ENCODE measurements at regions not wholly inside any gene's neighbourhood (a gene's known extent, or its start where the extent isn't known, plus 50 kb on each side); places are given as distances from the start of the nearest gene placed in this dataset.

GRCh38 chr6:16850681-16851026 lies 89.4 kb upstream of the ATXN1 start:
- no peak for FAIRE-seq

DNA sequence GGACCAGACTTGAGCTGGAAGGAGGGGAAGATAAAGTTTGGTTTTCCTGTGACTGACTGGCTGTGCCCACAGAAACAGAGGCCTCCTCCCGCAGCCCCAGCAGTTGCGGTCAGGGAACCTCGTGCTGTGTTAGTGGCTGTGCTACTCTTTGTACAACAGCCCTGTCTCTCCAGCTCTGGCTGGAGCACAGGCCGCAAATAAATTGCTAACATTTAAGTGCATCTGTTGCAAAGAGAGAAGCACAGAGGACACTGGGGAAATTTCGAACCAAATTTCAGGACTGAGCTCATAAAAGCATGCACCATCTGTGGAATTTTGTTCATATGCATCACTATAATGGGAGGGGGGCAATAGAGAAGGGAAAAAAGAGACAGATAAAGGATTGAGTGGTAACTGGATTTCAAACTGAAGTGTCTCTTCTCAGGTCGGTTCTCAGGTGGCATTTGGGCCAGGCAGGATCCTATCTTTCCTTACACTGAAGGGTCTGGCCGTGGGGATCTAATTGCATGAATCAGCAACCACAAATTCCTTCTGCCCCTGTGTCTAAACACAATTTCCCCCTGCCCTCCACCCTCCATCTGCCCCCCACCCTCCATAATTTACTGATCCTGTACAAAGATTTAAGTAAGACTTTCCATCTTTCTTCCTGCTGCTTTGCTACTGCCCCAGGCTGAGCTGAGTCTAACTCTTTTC lies 88.9 kb upstream of the ATXN1 start:
- no peak for FAIRE-seq

DNA sequence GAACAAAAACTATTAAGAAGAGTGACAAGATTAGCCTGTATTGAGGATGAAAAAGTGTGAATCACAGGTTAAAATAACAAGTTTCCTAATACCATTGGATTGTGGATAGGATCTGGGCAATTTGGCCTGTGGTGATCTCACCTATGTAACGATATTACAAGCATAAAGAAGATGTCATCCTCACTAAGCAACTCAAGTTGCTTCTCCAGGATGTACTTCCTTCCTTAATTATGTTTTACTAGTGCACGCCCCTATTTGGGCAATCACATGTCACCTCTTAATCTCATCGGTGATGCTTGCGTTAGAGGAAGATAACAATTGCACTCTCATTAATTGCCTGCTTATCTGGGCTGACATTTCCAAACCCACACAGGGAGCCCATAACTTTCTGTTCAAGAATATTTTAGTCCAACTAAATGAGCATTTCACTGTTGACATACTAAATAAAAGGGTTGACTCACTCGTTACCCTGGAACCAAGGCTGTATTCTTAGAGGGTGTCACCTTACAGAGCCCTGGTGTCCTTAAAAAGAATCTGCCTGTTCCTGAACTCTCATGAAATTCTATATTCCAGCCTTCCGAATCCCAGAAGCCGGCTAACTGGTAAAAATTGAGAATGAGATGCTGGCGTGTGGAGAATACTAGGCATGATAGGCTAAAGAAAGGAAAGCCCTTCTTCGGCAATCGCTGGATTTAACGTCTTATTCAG lies 88.2 kb upstream of the ATXN1 start:
- FAIRE-seq: peak; percentile 53

- no peak for FAIRE-seq
Measured at GRCh38 chr6:16846399-16846778, 85.1 kb upstream of the ATXN1 start.

GRCh38 chr6:16844183-16844582 lies 82.9 kb upstream of the ATXN1 start:
- FAIRE-seq: no peak

GRCh38 chr6:16842676-16843075 lies 81.4 kb upstream of the ATXN1 start:
- FAIRE-seq: no peak

DNA sequence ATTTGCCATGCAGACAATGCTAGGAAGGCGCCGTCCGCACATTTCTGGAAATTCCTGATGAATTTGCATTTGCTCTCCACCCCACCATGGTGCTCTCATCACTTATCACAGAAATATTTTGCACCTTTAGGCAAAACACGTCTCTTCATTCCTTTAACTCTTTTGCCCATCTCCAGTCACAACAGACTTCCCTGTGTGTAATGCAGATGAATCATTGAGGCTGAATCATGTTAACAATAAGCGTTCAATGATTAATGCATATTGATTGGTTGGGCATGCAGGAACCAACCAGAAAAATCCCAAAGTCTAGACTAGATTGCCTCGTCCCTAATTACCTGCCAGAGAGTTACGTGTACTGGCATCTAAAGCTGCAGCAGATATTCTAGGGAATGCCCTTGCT lies 80.0 kb upstream of the ATXN1 start:
- no peak for FAIRE-seq

- no peak for FAIRE-seq
Measured at GRCh38 chr6:16840725-16841124, 79.5 kb upstream of the ATXN1 start.

- FAIRE-seq: no peak
Measured at GRCh38 chr6:16840291-16840690, 79.0 kb upstream of the ATXN1 start.

DNA sequence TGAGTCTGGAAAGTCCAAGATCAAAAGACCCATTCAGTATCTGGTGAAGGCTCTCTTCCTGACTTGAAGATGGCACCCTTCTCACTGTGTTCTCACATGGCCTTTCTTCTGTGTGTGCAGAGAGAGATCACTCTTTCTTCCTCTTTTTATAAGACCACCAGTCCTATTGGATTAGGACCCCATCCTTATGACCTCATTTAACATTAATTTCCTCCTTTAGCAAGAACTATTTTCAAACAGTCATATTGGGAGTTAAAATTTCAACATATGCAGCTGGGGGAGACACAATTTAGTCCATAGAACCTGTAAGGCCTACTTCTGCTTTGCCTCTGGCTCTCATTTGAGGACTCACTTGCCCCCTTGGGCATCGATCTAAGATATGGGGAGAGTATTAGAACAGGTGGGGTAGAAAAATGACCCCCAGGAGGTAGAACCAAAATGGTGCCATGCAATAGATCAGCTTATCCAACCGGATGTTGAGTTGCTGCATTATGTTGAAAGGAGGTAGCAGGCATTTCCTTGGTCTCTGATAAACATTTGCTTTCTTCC lies 78.4 kb upstream of the ATXN1 start:
- FAIRE-seq: no peak

DNA sequence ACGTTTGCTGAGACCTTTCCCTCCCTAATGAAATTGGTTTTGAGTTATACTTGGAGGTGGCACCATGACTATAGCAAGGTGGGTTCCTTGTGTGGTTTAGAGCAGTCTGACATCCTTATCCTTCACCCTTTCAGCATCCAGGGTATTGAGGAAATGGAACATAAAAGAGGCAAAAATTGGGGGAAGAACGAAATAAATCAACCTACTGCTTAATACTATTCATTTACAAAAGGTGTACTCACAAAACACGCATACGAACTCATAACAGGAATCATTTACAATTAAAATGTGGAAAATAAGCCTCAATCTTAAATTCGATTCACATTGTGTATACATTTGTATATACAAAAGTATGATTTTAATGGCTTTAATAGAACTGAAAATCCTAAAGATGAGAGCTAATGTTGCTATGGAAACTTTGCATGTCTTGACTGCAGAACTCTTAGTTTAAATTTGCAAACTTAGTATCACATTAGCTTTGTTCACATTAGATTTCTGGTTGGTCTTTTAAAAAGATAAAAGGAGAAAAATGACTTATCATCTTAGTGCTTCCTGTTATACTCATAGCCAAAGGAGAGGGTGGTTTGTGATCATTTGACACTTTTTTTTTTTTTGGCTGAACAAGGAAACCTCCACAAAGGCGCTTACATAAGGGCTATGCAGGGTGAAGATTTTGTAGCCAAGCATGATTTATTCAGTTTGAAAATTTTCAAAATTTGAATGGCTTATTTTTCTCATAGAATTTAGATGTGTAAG lies 76.1 kb upstream of the ATXN1 start:
- peak; percentile 41 for FAIRE-seq

GRCh38 chr6:16836144-16836981 lies 75.1 kb upstream of the ATXN1 start:
- no peak for FAIRE-seq

- no peak for FAIRE-seq
Measured at GRCh38 chr6:16834242-16834641, 73.0 kb upstream of the ATXN1 start.

GRCh38 chr6:16832721-16833120 lies 71.5 kb upstream of the ATXN1 start:
- FAIRE-seq: no peak

- no peak for FAIRE-seq
Measured at GRCh38 chr6:16832043-16832567, 70.8 kb upstream of the ATXN1 start.

DNA sequence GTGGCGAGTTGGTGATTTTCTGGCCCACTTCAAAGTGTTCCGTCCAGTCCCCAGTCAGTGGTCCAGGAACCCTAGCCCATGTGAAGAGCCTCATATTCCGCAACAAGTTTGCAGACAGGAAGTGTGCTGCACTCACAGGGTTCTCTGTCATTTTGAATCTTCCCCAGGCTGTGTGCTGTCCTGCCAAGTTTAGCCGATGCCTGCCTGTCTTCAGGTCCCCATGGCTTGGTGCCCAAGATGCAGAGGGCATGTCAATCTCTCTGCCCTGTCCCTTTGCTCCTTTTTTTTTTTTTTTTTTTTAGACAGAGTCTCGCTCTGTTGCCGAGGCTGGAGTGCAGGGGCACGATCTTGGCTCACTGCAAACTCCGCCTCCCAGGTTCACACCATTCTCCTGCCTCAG lies 69.9 kb upstream of the ATXN1 start:
- no peak for FAIRE-seq

DNA sequence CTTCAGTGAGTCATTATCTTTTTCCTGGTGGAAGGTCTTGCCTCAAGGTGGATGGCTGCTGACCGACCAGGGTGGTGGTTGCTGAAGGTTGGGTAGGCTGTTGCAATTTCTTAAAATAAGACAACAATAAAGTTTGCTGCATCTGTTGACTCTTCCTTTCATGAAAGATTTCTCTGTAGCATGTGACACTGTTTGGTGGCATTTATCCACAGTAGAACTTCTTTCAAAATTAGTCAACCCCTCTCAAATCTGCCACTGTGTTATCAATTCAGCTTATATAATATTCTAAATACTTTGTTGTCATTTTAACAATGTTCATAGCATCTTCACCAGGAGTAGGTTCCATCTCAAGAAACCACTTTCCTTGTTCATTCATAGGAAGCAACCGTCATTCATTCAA lies 66.8 kb upstream of the ATXN1 start:
- FAIRE-seq: no peak

- no peak for FAIRE-seq
Measured at GRCh38 chr6:16827627-16828026, 66.4 kb upstream of the ATXN1 start.

GRCh38 chr6:16825784-16826183 lies 64.5 kb upstream of the ATXN1 start:
- FAIRE-seq: no peak

DNA sequence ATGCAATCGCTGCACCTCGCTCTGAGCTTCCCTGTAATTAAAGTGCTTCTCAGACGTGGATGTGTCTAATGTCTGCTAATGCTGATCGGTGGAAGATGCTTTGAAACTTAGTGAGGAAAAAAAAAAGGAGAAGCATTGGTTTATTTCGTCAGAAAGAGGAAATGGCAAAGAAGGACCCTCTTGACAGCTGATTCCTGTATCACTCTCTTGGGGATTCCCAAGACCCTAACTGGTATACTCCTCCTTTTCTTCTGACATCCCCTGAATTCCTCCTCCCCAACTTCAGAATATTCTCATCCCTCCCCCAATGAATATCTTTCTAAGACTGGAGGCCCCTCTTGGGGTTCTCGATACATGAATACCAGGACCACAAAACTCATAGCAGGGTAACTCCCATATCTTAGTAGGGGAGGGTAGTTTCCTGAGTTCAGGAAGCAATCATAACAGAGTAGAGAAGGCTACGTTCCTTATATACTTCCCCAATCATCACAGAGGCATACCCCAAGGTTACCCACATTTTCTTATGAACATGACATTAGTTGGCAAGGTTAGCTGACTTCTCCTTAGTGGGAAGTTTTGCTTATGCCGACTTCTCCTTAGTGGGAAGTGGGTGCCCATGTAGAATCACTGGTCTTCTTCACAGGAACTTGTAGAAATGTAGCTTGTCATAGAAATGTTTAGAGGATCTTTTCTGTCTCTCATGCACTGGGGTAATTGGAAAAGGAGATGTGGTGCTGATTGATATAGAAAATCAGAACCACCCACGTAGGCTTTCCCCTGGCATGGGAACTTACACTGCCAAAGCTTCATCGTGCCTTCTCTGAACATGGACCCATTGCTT lies 63.8 kb upstream of the ATXN1 start:
- FAIRE-seq: no peak

DNA sequence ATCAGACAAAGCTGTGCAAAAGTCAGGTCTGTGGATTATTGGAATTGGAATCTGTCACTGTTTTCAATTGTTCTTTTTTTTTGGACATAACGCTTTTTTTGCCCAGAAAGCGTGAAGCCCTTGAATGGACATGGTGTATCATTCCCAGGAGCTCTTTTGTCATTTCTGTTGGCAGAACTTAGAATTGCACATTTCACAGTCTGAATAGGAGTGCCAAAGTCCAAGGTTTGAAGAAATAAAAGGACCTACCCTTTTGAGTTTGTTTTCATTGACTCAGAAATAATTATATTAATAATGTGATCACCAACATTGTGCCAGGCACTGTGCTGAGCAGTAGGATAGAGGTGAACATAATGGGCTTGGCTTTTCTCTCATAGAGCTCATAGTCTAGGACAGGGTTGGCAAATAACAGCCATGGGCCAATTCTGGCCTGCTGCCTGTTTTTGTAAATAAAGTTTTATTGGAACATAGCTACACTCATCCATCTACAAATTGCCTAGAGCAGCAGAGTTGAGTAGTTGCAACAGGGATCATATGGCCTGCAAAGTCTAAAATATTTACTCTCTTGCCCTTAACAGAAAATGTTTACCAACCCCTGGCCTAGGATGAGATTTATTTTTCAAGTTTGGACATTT lies 62.6 kb upstream of the ATXN1 start:
- FAIRE-seq: no peak

All from islet of Langerhans (tissue), 1 donor.